GM18505 (cell line): ENCODE measurements at regions not wholly inside any gene's neighbourhood (a gene's known extent, or its start where the extent isn't known, plus 50 kb on each side); places are given as distances from the start of the nearest gene placed in this dataset.
"Not testable (repeated sequence)": the region's sequence is repeated elsewhere in the genome, so short reads cannot be mapped to it uniquely, and the experiment has no call there.

ENCODE experiments used
- ATAC-seq: cut with Tn5 transposase; IDR thresholded peaks from one replicate; pipeline ENCODE4 v1.9.1; 2021; ENCODE audit not compliant: unreplicated experiment
- POLR2A ChIP-seq: IDR thresholded peaks from 4 replicates; pipeline ENCODE4 v1.6.1; 2011; ENCODE audit warnings: borderline replicate concordance; ENCODE audit not compliant: insufficient read depth, insufficient read length; ENCODE audit errors: extremely low read depth

- no peak for ATAC-seq
- TF ChIP-seq POLR2A: no peak
Measured at GRCh38 chr1:90220496-90220895, 225.6 kb downstream of the ZNF326 start.

- not testable (repeated sequence) for ATAC-seq
Measured at GRCh38 chr1:90219166-90219871, 224.4 kb downstream of the ZNF326 start.

GRCh38 chr1:90210633-90211491 lies 216.0 kb downstream of the ZNF326 start:
- TF ChIP-seq POLR2A: no peak
- no peak for ATAC-seq

DNA sequence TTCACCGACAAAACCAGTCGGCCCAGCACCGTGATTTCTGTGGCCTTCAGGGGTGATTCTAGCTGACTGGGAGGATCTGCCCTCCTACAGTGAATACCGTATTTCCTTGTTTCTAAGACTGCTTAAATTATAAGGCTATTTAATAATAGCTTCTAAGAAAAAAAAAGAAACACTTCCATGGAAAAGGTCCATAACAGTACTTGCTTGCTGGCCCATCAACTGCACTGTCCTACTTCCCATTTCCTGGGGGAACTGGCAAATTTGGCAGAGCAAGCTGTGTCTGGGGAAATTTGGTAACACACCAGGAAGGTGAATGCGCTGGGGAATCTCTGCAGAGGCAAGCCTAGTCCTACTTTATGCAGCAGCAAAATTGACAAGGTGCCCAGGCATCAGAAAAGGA lies 214.0 kb downstream of the ZNF326 start:
- no peak for ATAC-seq
- no peak for TF ChIP-seq POLR2A

GRCh38 chr1:90206260-90206659 lies 211.3 kb downstream of the ZNF326 start:
- no peak for TF ChIP-seq POLR2A
- ATAC-seq: no peak

DNA sequence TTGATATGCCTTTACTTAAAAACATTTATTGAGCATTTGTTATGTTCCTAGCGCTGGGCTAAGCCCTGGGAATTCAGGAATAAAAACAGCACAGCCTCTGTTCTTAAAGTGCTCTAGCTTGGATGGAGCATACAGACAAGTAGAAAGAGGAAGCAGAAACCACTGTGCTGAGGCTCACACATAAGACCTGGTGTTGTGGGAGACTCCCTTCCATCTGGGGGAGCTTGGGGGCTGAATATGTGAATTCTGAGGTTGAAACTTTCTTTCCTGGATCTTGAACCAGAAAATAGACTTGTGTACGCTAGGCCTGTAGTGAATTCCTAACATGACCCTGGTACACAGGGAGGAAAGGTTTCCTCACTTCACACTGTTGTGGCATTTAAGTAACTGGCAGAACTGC lies 209.9 kb downstream of the ZNF326 start:
- no peak for TF ChIP-seq POLR2A
- no peak for ATAC-seq

- TF ChIP-seq POLR2A: no peak
- ATAC-seq: no peak
Measured at GRCh38 chr1:90204023-90204590, 209.2 kb downstream of the ZNF326 start.

DNA sequence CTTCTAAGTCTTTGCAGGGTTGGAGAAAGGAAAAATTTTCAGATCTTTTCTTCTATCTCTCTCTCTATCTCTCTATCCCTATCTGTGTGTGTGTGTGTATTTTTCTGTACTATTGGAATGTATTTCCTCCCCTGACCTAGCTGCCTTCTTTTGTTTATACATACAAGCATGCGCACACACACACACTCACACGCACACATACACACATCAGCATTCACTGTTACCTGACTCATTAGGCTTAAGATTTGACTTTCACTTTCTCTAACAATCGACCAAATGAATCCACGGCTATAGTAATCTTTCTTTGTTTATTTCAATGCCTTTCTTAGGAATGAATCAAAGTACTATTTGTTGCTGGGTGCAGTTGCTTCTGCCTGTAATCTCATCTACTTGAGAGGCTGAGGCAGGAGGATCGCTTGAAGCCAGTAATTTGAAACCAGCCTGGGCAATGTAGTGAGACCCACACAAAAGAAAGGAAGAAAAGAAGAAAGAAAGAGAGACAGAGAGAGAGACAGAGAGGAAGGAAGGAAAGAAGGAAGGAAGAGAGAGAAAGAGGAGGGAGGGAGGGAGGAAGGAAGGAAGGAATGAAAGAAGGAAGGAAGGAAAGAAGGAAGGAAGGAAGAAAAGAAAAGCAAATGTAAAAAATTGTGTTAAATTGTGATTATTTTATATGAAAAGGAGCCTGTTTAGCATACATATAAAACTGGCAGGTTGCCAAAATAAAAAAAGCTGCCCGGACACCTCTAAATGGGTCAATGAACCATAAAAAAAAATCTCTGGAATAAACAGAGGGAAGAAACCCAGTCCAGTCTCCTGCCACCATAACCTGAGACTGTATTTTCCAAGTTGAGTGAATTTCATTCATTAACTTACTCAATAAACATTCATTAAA lies 206.8 kb downstream of the ZNF326 start:
- no peak for ATAC-seq
- no peak for TF ChIP-seq POLR2A

DNA sequence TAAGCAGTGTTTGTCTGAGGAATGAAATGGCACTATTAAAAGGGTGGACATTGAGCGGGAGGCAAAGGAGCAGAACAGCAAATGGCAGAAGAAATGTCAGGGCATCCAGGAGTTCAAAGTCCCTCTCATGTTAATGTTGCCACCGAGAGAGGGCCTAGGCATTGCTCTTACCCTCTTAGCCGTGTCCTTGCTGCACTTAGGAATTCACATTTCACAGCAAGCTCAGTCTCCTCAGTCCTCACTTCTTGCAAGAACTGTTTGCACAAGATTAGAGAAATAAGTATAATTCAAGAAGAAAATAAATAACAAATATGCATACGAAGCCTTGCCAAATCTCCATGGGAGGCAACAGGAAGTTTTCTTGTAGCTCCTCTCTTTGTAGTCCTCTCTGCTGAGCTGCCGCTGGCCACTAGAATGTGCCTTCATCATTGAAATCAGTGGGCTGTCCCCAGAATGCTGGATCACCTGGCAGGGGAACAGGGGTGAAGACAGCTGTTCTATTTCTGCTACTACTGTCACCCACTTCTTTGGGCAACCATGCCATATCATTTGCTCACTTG lies 205.8 kb downstream of the ZNF326 start:
- no peak for TF ChIP-seq POLR2A
- no peak for ATAC-seq

- ATAC-seq: no peak
- no peak for TF ChIP-seq POLR2A
Measured at GRCh38 chr1:90198616-90199332, 203.9 kb downstream of the ZNF326 start.

DNA sequence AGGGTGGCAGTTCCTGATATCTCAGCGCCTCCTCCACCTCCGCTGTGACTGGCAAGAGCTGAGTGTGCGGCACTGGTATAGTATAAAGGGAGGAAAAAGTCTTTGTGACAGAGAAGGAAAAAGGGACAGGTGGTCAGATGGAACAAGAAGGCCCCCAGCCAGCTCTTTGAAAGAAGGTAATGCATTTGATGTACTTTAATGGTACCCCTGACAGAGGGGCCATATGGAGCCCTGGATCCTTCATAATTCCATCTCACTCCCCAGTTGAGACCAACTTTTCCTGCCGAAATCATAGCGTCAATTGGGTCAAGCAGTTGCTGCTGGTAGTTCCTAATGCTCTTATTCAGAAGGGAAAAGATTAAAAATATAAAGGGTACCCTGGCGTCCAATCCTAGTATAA lies 198.2 kb downstream of the ZNF326 start:
- no peak for ATAC-seq

GRCh38 chr1:90192408-90192807 lies 197.5 kb downstream of the ZNF326 start:
- no peak for TF ChIP-seq POLR2A
- ATAC-seq: no peak

More for the DNA sequence above, 198.2 kb downstream of the ZNF326 start:
- no peak for TF ChIP-seq POLR2A
